ENCODE measurements at regions not wholly inside any gene's neighbourhood (a gene's known extent, or its start where the extent isn't known, plus 50 kb on each side); places are given as distances from the start of the nearest gene placed in this dataset.

GRCh38 chr13:111948281-111948680 is 118.7 kb upstream of the SOX1 start:
- no peaks in the 10 kb centered on the region for H3K36me3 ChIP-seq (replicated peaks in 1 of 2; ENCODE audit: control insufficient read depth in 1 of 2, insufficient read depth in 2 of 2, low read length in 1 of 2)
- H3K9me3 ChIP-seq = no peaks in the 10 kb centered on the region
- no peak overlapping the region for H2AFZ ChIP-seq (ENCODE audit: low read depth)
- H3K9ac ChIP-seq = no peak overlapping the region
- H3K4me3 ChIP-seq (ENCODE audit: low read depth in 2 of 2, low read length in 1 of 2) = no peak overlapping the region
- H3K4me2 ChIP-seq = no peak overlapping the region
- H4K20me1 ChIP-seq (ENCODE audit: insufficient read depth) = no peaks in the 10 kb centered on the region
- 4% methylated on average over 8 of the region's 11 CpGs for WGBS (ENCODE audit: low lambda C conversion rate)
- H3K9me2 ChIP-seq = no peaks in the 10 kb centered on the region
- H3F3A ChIP-seq (replicated peaks; ENCODE audit: insufficient read depth) = no peaks in the 10 kb centered on the region
- POLR2A ChIA-PET = no interaction called here
- no peaks in the 10 kb centered on the region; the same call in 1 of the 2 replicates for H3K27me3 ChIP-seq (ENCODE audit: insufficient read depth)
- DNase-seq = no peak
- CTCF ChIA-PET = no interaction called here
- H3K27ac ChIP-seq (ENCODE audit: low read depth in 2 of 2, low read length in 1 of 2) = no peak overlapping the region
- TF ChIP-seq GATA2 (CRISPR knock-in tag; IDR thresholded peaks at IDR 0.05) (no peak), FOXJ3 (CRISPR knock-in tag; IDR thresholded peaks at IDR 0.05) (no peak), YY1 (IDR thresholded peaks at IDR 0.05; ENCODE audit: low read depth) (no peak), CHD2 (IDR thresholded peaks at IDR 0.05; ENCODE audit: low read length, partially characterized antibody) (no peak), FOSL2 (IDR thresholded peaks at IDR 0.05; ENCODE audit: borderline replicate concordance, low read depth) (no peak), EZH2phosphoT487 (IDR thresholded peaks at IDR 0.05; ENCODE audit: borderline replicate concordance, low read depth) (no peak), USF2 (IDR thresholded peaks at IDR 0.05; ENCODE audit: borderline replicate concordance, low read depth, low read length) (no peak), EP300 (IDR thresholded peaks at IDR 0.05; ENCODE audit: borderline replicate concordance in 1 of 2, low read depth in 1 of 2, low read length in 1 of 2) (no peak), CTCF (IDR thresholded peaks at IDR 0.05) (no peak)
- H3K79me2 ChIP-seq (ENCODE audit: insufficient read depth) = no peaks in the 10 kb centered on the region
- H3K4me1 ChIP-seq (ENCODE audit: control insufficient read depth in 1 of 2, insufficient read depth in 2 of 2, low read depth in 1 of 2, low read length in 1 of 2) = no peaks in the 10 kb centered on the region

DNA sequence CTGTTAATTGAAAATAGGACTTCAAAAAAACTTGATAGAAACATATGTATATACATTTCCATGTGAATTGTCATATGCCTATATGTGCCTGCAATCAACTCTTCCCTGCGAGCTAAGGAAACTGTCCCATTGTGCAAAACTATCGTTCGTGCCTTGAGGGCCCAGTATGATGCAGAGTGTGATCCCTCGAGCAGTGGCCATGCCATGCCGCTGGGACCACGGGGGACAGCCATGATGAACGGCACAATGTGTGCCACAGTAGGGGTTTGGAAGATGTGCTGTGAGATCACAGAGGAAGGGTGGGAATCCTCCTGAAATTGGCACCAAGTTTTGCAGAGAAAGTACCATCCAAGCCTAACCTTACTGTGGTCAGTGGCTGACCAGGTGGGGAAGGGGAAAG is 118.1 kb upstream of the SOX1 start:
- H3K9ac ChIP-seq = no peak overlapping the region
- no peaks in the 10 kb centered on the region for H3K4me1 ChIP-seq (ENCODE audit: control insufficient read depth in 1 of 2, insufficient read depth in 2 of 2, low read depth in 1 of 2, low read length in 1 of 2)
- no peaks in the 10 kb centered on the region for H4K20me1 ChIP-seq (ENCODE audit: insufficient read depth)
- no peak for DNase-seq
- H3F3A ChIP-seq (replicated peaks; ENCODE audit: insufficient read depth) = no peaks in the 10 kb centered on the region
- H3K4me3 ChIP-seq (ENCODE audit: low read depth in 2 of 2, low read length in 1 of 2) = no peak overlapping the region
- H3K27ac ChIP-seq (ENCODE audit: low read depth in 2 of 2, low read length in 1 of 2) = no peak overlapping the region
- no peak overlapping the region for H3K4me2 ChIP-seq
- ChIA-PET POLR2A (no interaction called here), CTCF (no interaction called here)
- no peak overlapping the region for H2AFZ ChIP-seq (ENCODE audit: low read depth)
- H3K9me2 ChIP-seq = no peaks in the 10 kb centered on the region
- H3K9me3 ChIP-seq = no peaks in the 10 kb centered on the region
- WGBS (ENCODE audit: low lambda C conversion rate) = 4% methylated on average over 7 of the region's 7 CpGs
- no peaks in the 10 kb centered on the region for H3K36me3 ChIP-seq (replicated peaks in 1 of 2; ENCODE audit: control insufficient read depth in 1 of 2, insufficient read depth in 2 of 2, low read length in 1 of 2)
- no peaks in the 10 kb centered on the region for H3K79me2 ChIP-seq (ENCODE audit: insufficient read depth)
- H3K27me3 ChIP-seq (ENCODE audit: insufficient read depth) = no peaks in the 10 kb centered on the region; the same call in 1 of the 2 replicates
- no peak for TF ChIP-seq RFX5 (IDR thresholded peaks at IDR 0.05; ENCODE audit: low read length)
- no peak for TF ChIP-seq MAX (IDR thresholded peaks at IDR 0.05; ENCODE audit: low read depth)
- TF ChIP-seq FOXM1 (IDR thresholded peaks at IDR 0.05; ENCODE audit: low read depth) = no peak
- TF ChIP-seq TCF12 (IDR thresholded peaks at IDR 0.05) = no peak
- TF ChIP-seq RCOR1 (IDR thresholded peaks at IDR 0.05; ENCODE audit: low read length) = no peak
- TF ChIP-seq FOXJ3 (CRISPR knock-in tag; IDR thresholded peaks at IDR 0.05) = no peak
- no peak for TF ChIP-seq CTCF (IDR thresholded peaks at IDR 0.05)
- TF ChIP-seq SIN3A (IDR thresholded peaks at IDR 0.05; ENCODE audit: borderline replicate concordance, low read depth, low read length) = no peak
- TF ChIP-seq JUND (IDR thresholded peaks at IDR 0.05) = no peak
- TF ChIP-seq, protein P1, sequence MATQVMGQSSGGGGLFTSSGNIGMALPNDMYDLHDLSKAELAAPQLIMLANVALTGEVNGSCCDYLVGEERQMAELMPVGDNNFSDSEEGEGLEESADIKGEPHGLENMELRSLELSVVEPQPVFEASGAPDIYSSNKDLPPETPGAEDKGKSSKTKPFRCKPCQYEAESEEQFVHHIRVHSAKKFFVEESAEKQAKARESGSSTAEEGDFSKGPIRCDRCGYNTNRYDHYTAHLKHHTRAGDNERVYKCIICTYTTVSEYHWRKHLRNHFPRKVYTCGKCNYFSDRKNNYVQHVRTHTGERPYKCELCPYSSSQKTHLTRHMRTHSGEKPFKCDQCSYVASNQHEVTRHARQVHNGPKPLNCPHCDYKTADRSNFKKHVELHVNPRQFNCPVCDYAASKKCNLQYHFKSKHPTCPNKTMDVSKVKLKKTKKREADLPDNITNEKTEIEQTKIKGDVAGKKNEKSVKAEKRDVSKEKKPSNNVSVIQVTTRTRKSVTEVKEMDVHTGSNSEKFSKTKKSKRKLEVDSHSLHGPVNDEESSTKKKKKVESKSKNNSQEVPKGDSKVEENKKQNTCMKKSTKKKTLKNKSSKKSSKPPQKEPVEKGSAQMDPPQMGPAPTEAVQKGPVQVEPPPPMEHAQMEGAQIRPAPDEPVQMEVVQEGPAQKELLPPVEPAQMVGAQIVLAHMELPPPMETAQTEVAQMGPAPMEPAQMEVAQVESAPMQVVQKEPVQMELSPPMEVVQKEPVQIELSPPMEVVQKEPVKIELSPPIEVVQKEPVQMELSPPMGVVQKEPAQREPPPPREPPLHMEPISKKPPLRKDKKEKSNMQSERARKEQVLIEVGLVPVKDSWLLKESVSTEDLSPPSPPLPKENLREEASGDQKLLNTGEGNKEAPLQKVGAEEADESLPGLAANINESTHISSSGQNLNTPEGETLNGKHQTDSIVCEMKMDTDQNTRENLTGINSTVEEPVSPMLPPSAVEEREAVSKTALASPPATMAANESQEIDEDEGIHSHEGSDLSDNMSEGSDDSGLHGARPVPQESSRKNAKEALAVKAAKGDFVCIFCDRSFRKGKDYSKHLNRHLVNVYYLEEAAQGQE (IDR thresholded peaks at IDR 0.05; ENCODE audit: low read depth, low read length) = no peak
- no peak for TF ChIP-seq USF1 (IDR thresholded peaks at IDR 0.05; ENCODE audit: borderline replicate concordance, low read depth)
- no peak for TF ChIP-seq CHD2 (IDR thresholded peaks at IDR 0.05; ENCODE audit: low read length, partially characterized antibody)
- no peak for TF ChIP-seq RXRA (IDR thresholded peaks at IDR 0.05; ENCODE audit: borderline replicate concordance, low read depth)

Measured in SK-N-SH (cell line).